SKM-1 (cell line): ENCODE measurements at regions not wholly inside any gene's neighbourhood (a gene's known extent, or its start where the extent isn't known, plus 50 kb on each side); places are given as distances from the start of the nearest gene placed in this dataset.

ENCODE experiments used
- DNase-seq: peaks from one replicate; lab custom pipeline; 2025; ENCODE audit not compliant: unreplicated experiment; lab: John Stamatoyannopoulos, UW

- DNase-seq, result no peak
Measured at GRCh38 chr10:55273946-55274345, 472.9 kb upstream of the PCDH15 start.

DNA sequence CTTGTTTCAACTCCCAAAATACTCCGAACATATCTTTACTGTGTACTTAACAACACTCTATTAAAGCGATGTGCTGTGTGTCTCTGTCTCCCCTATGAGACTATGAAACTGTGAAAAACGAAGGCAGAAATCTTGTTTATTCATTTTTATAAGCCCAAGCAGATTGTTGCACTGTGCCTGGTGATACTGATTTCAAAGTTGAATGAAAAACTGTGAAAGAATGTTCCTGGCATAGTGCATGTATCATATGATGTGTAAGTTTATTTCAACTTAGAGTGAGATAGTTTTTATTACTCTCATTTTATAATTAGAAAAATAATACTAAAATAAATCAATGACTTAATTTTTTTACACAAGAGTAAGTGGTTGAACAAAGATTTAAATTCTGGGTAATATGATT lies 471.9 kb upstream of the PCDH15 start:
- DNase-seq, result no peak

DNA sequence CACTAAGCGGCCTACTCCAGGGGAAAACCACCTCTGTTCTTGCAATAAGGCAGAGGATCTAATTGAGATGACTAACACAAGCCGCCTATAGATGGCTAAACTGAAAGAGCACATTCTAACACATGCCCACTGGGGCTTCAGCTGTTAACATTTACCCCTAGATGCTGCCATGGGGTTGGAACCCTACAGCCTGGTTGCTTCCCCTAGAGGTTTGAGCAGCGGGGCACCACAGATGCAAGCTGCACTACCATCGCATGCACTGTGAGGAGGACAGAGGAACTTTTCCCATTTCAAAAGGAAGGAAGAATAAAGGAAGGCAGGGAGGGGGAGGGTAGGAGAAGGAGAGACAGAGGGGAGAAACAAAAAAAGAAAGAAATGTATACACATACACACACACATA lies 465.8 kb upstream of the PCDH15 start:
- no peak for DNase-seq

- DNase-seq, result no peak
Measured at GRCh38 chr10:55263327-55263726, 462.3 kb upstream of the PCDH15 start.

DNA sequence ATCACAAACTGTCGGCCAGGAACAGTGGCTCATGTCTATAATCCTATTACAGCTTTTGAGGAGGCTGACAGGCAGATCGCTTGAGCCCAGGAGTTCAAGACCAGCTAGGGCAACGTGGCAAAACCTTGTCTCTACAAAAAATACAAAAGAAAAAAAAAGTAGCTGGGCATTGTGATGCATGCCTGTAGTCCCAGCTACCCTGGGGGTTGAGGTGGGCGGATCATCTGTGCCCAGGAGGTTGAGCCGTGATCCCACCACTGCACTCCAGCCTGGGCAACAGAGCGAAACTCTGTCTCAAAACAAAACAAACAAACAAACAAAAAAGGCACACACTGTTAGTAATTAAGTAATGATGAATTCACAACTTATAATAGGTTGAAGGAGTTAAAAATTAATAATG lies 441.5 kb upstream of the PCDH15 start:
- DNase-seq, result no peak

DNA sequence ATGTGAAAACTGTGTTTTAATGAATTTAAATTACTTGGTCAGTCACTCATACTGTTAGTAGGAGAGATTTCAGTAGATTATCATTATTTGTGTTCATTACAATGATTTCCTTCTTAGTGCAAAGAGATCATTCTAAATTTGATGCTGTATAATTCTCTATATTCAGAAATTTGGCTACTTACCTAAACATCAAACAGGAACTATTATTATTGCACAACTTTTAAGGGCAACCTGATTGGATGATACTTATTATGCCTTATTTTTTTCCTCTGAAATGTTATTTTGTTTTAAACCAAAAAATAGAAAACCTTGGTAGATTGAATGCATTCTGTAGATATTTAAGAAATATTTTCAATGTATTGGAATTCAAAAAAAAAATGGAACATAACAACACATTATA lies 436.4 kb upstream of the PCDH15 start:
- DNase-seq, result no peak

GRCh38 chr10:55233505-55233904 lies 432.5 kb upstream of the PCDH15 start:
- DNase-seq, result no peak

GRCh38 chr10:55233090-55233489 lies 432.1 kb upstream of the PCDH15 start:
- no peak for DNase-seq

DNA sequence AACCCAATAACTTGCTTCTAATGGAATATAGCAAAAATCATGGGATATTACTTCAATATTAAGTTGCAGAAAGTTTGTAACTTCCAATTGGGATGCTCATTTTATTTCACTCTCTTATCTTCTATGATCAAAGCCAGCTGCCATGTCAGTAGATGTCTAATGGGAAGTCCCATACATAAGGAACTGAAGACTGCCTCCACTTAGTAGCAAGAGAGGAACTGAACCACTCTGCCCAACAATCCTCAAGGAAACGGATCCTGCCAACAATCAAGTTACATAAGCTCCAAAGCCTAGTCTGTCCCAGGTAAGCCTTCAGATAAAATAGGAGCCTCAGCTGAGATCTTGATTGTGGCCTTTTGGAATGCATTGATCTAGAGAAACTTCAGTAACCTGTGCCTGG lies 431.5 kb upstream of the PCDH15 start:
- no peak for DNase-seq

DNA sequence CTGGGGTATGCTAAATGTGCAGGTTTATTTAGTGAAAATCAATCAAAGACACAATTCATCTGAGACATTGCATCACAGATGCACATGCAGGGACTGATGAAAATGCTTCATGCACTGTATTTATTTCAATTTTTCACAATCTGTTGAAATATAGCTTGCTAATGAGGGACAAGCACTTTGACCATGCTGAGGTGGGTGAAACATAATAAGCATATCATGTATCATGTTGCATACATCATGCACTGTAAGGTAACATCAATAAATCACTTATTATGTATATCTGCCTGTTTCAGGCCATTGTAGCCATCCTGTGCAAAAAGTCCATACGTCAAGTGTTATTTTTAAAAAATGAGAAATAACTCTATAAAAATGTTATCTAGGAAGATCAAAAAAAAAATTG lies 426.9 kb upstream of the PCDH15 start:
- no peak for DNase-seq

- DNase-seq, result no peak
Measured at GRCh38 chr10:55224007-55224781, 423.2 kb upstream of the PCDH15 start.

- no peak for DNase-seq
Measured at GRCh38 chr10:55223352-55223751, 422.3 kb upstream of the PCDH15 start.

- DNase-seq, result no peak
Measured at GRCh38 chr10:55220975-55221374, 419.9 kb upstream of the PCDH15 start.

DNA sequence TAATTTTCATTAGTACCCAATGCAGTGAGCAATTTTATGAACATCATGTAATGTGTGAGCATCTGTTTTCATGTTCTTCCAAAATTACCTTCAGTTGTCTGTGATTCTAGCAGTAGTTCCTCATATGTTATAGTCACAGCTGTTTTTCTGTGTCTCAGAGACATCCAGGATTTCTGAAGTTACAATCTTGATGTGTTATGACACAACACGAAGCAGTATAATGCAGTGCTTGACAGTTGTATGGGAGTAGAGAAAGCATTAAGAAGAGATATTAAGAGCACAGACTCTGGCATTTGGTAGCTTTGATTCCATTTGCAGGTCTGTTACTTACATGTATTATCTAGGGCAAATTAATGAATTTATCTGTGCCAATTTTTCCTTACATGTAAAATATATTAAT lies 414.7 kb upstream of the PCDH15 start:
- no peak for DNase-seq

- no peak for DNase-seq
Measured at GRCh38 chr10:55214608-55215007, 413.6 kb upstream of the PCDH15 start.

DNA sequence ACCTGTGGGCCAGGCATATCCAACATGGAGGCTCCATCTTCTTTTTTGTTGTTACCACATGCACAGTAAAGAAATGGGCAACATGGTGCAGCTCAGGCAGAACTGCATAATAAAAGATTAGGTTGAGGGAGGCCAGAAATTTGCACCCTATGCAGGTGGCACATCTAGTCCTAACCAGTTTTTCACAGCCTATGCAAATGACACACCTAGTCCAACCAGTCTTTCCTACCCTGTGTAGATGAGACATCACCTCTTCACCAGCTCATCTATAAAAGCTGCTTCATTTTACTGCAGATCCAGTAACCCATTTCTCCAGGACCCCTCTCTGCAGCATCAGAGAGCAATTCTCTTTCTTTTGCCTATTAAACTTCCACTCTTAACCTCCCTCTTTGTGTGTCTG lies 411.0 kb upstream of the PCDH15 start:
- no peak for DNase-seq

- DNase-seq, result no peak
Measured at GRCh38 chr10:55203874-55204273, 402.8 kb upstream of the PCDH15 start.

DNA sequence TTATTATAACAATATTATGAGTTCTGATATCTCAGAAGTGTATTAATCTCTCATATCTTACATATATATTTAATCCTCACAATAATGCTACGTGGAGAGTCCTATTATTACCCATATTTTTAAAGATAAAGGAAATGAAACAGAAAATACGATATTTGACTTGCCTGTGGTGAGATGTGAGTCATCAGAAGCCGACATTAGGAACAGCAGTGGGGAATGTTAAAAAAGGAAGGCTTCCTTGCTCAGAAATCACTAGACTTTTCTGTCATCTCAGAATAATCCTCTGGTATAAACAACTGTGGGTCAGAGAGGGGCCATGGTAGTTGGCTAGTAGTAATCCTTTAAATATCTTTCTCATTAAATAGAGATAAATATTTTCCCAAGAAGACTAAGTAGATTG lies 402.3 kb upstream of the PCDH15 start:
- no peak for DNase-seq

- DNase-seq, result no peak
Measured at GRCh38 chr10:55200020-55200419, 399.0 kb upstream of the PCDH15 start.

DNA sequence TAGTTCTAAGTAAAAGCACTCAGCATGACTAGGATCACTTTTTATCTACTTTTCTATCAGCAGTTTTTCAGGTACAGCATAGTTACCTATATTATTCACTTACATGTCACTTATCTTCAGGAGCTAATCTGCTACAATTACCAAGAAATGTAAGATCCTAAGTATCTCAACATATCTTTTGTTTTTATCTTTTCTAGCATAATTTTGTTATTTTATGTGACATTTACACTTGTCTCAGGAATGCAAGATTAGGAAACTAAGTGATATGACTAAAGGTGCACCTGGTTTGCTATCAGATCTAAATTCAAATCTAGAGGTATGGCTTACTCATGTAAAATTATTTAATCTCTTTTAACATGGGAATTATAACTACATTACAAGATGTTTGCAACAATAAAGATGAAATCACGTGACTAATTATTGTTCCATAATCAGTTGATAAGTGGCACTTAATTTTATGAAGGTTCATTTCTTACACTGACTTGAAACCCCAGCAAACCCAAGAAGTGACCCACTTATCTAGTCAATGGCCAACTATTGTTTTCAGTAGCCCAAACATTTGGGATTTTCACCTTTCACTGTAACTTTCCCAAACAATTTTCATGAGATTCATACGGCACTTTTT lies 390.3 kb upstream of the PCDH15 start:
- no peak for DNase-seq

- peak; percentile 21 for DNase-seq
Measured at GRCh38 chr10:55183993-55184392, 383.0 kb upstream of the PCDH15 start.

GRCh38 chr10:55180357-55180756 lies 379.3 kb upstream of the PCDH15 start:
- no peak for DNase-seq

DNA sequence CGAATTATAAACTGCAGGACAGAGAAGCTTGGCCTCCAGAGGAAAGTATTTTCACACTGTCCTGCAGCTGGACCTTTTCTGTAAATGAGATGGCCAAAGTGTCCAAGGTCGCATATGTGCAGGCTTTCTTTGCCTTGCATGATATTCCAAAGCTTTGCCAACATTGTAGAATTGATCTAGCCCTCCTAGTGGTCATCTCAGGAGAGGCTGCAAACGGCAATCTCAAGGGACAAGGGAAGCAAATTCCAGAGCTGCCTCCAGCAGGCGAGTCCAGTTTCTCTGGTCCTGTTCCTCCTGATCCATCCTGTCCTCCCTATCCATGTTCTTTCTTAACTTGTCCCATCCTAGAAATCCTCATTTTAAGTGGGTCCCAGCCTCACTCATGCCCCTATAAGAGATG lies 373.4 kb upstream of the PCDH15 start:
- no peak for DNase-seq
